Uterus (tissue), 2 donors: ENCODE measurements at regions not wholly inside any gene's neighbourhood (a gene's known extent, or its start where the extent isn't known, plus 50 kb on each side); places are given as distances from the start of the nearest gene placed in this dataset.

Experiments
- POLR2A ChIP-seq, 2 donors: fragments of 450-650 bp; IDR thresholded peaks; one replicate each; pipeline ENCODE4 v1.6.1; 2016; ENCODE audit warnings: antibody characterized with exemption in 2 of 2, mild to moderate bottlenecking in 1 of 2, moderate library complexity in 1 of 2
- TF ChIP-seq, protein P1 (sequence below), 4 experiments: fragments of 200-600 bp in 2 of 4; fragments of 450-650 bp in 2 of 4; sonication (generic) in 2 of 4; IDR thresholded peaks; one replicate each; pipeline ENCODE4 v1.5.1; 2016 to 2019; ENCODE audit warnings: antibody characterized with exemption in 4 of 4, mild to moderate bottlenecking in 2 of 4, moderate library complexity in 1 of 4

DNA sequence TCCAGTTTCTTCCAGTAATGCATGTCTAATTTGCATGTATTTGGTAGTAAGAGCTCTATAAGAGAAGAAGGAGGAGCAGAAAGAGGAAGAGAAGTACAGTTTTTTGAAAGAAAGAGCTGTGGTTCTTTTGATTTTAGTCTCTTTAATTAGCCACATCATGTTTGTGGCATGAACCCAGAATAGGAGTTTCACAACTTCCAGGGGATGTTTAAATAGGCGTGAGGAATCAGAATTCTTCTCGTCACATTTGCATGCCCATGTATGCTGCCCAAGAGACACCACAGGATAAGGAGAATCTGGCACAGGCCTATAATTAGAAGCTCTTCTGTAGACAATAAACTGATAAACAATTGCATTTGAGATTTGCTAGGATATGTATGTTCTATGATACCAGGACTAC is 78.7 kb downstream of the GAS1 start:
- TF ChIP-seq, protein P1, sequence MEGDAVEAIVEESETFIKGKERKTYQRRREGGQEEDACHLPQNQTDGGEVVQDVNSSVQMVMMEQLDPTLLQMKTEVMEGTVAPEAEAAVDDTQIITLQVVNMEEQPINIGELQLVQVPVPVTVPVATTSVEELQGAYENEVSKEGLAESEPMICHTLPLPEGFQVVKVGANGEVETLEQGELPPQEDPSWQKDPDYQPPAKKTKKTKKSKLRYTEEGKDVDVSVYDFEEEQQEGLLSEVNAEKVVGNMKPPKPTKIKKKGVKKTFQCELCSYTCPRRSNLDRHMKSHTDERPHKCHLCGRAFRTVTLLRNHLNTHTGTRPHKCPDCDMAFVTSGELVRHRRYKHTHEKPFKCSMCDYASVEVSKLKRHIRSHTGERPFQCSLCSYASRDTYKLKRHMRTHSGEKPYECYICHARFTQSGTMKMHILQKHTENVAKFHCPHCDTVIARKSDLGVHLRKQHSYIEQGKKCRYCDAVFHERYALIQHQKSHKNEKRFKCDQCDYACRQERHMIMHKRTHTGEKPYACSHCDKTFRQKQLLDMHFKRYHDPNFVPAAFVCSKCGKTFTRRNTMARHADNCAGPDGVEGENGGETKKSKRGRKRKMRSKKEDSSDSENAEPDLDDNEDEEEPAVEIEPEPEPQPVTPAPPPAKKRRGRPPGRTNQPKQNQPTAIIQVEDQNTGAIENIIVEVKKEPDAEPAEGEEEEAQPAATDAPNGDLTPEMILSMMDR (IDR thresholded peaks at IDR 0.05), result no peak
- TF ChIP-seq POLR2A (IDR thresholded peaks at IDR 0.05), result no peak
